GM21576 (cell line): ENCODE measurements at regions not wholly inside any gene's neighbourhood (a gene's known extent, or its start where the extent isn't known, plus 50 kb on each side); places are given as distances from the start of the nearest gene placed in this dataset.

Source experiments
- ATAC-seq: cut with Tn5 transposase; IDR thresholded peaks from one replicate; pipeline ENCODE4 v1.9.1; 2021; ENCODE audit warnings: mild to moderate bottlenecking, moderate library complexity; ENCODE audit not compliant: unreplicated experiment

DNA sequence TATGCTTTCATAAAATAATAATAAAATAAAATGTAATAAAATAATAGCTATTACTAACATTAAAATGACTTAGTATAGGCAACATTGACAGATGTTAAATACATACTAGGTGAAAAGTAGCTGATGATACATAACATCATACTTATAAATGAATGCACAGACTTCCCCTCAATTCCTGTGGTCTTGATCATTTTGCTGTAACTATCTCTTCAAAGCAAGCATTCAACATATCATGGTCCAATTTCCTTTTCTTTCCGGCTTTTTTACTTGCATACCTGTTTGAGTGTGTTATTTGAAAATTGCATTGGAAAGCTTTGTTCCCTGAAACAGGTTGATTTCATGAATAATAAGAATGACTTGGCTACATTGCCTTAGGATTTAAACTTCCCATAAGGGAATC is 309.3 kb downstream of the HDGFL1 start:
- ATAC-seq: no peak

DNA sequence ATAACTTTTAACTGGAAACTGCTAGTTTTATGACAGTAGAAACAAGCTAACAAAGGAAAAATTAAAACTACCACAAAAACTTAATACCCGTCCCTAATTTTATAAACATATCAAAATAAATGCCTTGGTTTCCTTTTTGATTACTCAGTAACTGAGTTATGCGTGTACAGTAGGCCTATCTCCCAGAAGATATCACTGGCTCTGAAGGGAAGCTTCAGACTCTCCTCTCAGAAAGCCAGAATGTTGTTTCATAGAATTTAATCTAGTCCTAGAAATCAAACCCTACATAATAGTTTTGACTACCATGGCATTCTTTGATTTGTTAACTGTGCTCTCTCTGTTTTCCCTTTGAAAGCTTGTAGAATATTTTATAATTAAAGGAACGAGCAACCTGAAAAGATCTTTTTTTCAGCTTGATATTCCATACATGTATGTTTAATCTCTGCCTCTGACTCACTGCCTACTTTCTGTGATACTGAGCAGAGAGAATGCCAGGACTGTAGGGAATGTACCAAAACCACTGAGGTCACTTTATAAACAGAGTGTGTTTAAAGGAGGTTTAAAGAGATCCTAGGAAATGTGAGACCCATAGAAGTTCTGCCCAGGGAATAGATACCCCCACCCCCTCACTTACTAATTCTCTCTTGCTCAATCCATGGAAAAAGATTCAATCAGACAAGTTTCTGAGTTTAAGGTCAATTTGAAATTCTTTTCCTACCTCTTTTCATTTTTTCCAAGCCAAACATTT is 311.5 kb downstream of the HDGFL1 start:
- ATAC-seq: no peak

DNA sequence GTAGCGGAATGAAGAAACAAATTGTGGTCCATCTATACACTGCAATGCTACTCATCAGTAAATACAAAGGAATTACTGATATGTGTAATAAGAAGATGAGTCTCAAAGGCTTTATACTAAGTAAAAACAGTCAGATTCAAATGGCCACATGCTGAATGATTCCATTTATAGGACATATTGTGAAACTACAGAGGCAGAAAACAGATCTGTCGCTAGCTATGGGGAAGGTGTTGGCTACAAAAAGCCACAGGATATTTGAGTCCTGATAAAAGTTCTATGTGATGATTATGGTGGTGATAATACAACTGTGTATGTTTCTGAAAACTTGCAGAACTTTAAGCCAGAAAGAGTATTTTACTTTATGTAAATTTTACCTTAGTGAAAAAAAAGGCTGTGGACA is 313.2 kb downstream of the HDGFL1 start:
- ATAC-seq: no peak

DNA sequence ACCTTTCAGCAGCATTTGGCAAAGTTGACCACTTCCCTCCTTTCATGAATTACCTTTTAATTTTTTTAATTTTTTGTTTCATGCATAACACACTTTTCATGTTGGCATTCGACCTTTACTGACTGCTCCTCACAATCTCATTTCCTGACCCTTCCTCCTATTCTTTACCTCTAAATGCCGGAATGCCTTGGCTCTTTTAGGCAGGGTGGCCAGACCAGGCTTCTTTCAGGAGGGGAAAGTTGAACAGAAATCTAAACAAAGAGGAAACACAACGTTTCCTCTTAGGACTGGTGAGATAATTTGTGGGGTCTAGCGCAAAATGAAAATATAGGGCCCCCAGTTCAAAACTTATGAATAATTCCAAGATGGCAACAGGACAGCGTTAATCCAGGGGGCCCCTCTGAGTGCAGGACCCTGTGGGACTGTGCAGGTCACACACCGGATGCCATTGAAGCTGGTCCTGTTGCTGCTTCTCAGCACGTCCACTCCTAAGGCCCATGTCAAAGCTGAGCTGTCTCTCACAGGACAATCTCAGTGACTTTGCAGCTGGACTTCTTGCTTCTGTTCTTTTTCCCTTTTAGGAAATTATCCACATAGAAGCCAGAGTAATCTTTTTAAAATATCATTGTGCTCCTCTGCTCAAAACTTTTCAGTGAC is 313.8 kb downstream of the HDGFL1 start:
- ATAC-seq: no peak

DNA sequence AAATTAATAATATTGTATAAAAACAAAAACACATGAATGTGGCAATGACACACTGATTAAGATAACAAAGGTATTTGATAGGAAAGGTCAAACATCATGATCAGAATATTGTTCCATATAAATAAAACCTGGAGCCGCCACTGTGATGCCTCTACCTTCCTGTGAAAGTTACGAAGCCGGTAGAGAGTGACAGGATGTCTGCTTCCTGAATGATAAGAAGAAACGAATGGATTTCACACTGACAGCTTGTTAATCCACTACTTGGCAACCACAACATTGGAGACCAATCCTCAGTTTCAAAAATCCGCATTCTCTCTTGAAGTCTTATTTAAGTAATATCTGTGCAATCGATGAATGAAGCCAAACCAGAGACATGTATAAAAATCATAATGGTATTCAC is 315.1 kb downstream of the HDGFL1 start:
- ATAC-seq: no peak

DNA sequence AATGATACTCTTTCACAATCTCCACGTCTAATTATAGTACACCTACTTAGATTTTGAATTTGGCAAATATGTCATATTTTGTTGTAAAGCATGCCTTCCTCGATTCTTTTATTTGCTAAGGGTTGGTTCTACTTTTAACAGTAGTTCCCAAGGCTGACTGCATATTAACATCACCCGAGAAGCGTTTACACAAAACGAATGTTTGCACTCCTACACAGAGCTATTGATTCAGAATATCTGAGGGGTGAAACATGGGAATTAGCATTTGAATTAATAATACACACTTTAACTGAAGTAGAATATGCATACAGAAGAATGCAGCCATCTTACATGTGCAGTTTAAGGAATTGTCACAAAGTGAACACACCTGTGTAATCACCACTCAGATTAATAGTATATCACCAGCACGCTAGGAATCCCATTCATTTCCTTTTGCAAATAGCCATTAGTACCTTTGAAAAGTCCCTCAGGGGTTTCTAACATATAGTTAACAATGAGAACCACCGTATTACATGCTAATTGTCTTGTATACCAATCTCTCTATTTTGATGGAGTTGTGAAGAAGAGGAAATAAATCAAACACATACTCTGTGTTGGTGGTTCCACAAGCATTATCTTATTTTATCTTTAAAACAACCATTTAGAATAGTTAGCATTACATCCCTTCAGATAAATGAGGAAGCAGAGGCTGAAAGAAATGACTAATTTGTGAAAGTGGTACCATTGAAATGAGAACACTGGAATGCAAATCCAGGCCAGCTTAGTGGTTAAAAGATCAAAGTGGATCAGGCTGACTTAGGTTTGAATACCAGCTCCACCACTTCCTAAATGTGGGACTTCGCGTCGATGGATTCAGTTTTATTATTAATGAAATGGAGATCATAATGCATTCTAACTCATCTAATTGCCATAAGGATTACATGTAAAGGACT is 317.6 kb downstream of the HDGFL1 start:
- no peak for ATAC-seq

DNA sequence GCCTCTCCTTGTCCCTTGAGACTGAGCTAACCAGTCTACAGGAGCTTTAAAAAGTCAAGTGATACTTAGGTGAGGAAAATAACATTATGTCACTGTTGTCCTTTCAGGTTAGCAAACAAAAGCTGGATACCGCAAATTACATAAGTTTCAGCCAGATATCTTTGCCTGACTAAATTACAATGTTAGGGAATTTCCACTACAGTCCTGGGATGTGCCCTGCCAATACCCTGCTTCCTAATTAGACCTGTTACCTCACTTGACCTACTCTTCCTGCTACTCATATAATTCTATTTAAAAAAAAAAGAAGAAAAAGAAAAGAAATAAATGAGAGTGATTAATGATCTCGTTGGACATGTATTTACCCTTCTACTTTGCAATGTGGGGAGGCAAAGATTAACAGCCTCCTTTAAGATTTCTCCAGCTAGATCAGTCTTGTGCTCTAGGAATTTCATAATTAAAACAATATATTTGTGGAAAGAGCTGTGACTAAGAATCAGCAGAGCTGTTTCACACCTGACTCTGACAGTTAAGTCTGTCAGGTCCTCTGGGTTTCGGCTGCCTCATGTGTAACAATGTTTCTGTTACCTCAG is 318.9 kb downstream of the HDGFL1 start:
- ATAC-seq: no peak

DNA sequence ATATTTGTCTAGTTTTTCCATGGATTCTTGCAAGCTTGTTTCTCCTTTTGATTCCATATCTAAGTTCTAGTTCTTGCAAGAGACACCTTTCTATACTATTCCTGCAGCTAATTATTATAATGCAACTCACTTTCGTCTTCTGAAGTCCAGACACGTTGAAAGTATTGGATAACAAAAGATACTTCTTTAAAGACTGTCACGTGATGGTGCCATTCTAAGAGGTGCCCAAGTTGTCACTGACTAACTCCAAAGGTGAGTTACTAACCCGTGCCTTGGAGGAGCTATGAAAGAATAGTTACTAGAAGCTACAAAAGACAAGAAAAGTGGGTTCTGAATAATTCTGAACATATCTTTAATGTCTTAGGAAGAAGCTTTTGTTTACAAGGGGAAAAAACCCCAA is 322.6 kb downstream of the HDGFL1 start:
- ATAC-seq: no peak

DNA sequence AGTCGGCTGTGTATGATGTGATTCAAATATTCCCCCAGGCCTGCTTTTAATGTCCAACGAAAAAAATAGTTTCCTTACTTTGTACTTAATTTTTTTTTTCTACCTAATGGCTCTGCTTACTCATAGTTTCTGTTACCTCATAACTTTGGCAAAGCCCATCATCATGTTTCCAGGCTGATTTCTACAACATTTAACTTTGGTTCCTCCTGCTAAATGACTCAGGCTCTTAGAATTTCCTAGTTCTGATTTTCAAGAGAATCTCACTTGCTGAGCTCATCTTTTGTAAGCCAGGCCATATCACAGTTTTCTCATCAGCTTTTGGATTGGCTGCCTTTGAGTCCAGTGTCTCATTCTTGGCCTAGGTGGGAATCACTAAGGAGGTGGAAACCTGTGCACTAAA is 323.1 kb downstream of the HDGFL1 start:
- no peak for ATAC-seq

DNA sequence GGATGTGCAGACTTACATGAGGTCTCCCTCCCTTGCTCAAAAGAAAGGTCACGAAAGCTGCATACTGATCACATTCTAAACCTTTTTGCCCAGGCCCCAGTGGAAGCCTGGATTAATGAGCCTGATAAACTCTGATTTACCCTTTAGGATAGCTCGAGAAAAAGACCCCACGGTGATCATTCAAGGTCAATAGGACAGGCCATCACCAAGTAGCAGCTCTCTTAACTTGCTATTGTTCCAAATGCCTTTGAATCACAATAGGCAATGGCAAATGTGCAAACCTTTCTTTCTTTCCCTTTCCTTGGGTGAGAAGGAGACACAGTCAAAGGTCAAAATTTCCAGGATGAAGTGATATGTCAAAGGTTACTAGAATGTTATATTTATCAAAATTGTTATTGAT is 327.3 kb downstream of the HDGFL1 start:
- ATAC-seq: no peak

DNA sequence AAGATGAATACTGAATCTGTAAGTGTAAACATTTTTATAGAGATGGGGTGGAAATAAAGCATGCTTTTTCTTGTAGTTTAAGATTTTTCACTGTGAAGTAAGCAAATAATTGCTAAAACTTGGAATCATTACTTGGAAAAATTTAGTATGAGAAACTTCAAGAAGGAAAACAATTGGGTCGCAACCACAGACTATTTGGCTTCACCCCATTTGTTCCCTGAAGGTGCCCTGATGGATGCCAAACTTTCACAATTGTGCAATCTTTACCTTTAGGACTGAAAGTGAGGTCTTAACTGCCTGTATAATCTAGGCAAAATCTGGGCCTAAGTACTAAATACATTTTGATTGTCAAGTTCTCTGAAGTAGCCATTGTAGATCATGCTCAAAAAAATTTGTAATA is 330.1 kb downstream of the HDGFL1 start:
- no peak for ATAC-seq

DNA sequence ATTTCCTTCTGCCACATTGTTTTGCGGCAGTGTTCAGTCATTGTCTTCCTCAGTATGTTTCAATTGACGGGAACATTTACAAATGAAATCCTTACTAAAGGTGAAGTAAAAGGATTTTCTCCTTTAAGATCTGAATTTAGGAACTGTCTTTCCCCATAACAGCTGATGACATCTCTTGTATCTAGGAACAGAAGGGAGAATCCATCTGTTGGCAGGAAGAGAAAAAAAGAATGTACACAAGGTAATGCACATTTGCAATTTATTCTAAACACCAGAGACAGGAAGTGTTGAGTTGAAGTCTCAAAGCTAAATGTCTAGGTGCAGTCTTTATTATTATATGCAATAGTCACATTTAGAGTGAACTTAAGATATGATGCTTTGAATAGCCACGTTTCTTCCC is 334.5 kb downstream of the HDGFL1 start:
- no peak for ATAC-seq

DNA sequence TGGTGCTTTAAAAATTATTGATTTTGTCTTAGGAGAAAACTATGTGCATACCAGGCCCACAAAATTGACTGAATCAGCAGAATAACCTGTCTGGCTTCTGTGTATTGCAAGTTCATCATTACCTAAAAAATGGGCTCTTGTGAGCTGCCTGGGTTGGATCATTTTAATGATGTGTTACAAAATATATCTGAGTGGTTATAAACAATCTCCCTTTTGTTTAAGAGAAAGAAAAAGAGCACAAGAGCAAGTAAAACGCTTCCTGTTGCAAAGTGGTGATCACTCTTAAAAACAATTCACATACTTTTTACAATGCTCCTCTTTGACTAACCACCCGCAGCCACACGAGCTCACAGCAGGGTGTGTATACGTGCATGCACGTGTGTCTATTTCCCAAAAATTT is 335.1 kb downstream of the HDGFL1 start:
- no peak for ATAC-seq

DNA sequence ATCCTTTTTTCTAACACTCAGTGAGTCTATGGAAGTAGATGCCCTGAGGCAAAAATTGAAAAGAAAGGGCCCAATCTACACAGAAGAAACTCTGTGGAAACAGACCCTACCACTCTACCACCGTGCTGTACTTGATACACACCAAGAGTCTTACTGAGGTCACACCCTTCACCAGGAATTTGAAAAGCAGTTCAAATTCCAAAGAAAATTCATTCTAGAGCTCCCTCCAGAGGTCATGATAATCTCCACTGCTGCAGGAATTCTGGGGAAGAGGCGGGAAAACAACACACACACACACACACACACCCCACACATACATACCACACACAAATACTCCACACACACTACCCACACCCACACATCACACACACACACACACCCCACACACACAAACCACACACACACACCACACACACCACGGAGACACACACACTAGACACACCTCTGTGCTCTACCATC is 336.8 kb downstream of the HDGFL1 start:
- ATAC-seq: no peak

DNA sequence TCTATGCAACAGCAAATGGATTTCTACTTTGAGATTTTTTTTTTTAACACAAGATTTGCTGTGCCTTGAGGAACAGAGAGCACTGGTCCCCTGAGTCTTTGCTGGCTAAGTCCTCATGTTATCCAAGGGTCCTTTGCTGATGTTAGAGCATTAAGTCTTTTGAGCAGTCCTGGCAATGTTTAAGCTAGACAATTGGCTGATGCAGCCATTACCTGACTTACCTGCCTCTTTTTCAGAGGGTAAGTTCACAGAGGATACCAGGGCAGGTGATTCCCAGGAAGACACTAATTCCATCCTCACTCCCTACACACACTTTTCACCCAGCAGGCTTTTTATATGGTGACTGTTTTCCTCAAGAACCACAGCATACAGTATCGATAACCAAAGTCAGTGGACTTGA is 337.7 kb downstream of the HDGFL1 start:
- ATAC-seq: no peak

DNA sequence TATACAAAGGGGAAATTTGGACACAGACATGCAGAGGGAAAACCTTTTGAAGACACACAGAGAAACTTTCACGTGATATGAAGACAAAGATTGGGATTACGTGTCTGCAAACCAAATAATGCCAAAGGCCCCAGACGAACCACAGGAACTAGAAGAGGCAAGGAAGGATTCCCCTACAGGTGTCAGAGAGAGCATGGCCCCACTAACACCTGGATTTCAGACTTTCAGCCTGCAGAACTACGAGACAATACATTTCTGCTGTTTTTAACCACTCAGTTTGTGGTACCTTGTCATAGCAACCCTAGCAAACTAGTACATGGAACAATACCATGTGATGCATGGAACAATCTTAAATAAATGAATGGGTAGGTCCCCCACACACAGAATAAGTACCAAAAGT is 341.0 kb downstream of the HDGFL1 start:
- no peak for ATAC-seq

DNA sequence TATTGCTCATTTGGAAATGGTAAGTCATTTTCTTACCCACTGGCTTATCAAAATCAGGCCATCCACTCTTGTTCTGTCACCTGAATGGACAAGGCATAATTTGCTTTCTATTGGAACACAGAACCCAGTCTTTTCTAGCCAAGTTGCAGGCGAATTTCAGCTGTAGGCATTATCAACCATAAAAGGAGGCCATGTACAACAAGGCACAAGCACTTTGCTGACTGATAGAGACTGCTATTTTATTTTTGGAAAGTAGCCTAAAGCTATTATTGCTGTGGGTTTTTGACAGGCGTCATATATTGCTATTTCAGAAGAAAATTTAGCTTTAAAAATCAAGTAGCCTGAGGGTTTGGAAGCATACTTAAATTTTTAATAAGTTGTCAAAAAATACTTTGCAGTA is 344.2 kb downstream of the HDGFL1 start:
- no peak for ATAC-seq

DNA sequence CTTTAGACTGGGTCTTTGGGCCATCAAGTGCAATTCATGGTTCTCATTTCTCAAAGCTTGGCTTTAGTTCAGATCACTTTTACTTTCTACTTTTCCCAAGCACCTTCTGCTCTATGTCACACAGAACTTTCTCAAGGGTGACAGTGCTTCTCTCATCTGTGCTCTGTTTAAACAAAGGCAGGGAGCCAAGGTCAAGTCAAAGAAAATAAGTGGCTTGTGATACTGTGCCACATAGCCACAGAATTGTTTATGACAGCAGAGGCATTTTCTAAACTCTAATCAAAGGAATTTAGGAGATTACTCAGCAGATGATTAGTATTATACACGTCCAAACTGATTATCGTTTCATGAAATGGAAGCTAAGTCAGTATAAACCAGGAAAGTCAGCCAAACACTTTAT is 348.0 kb downstream of the HDGFL1 start:
- ATAC-seq: no peak

DNA sequence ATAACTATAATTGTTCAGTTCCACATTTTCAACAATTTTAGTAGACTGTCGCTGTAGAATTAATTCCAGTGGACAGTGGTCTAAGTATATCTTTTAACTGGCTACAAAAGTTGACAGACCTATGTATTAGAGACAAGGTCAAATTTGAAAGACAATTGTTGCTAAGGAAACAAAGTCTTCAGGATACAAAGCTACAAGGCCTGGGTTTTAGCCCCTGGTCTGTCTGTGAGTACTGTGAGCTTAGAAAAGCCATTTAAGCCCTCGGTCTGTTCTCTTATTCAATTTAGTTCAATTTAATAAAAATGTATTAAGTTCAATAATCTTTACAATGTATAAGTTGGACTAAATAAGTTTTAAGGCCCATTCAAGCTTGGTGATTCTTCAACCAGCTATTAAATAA is 352.5 kb downstream of the HDGFL1 start:
- no peak for ATAC-seq

DNA sequence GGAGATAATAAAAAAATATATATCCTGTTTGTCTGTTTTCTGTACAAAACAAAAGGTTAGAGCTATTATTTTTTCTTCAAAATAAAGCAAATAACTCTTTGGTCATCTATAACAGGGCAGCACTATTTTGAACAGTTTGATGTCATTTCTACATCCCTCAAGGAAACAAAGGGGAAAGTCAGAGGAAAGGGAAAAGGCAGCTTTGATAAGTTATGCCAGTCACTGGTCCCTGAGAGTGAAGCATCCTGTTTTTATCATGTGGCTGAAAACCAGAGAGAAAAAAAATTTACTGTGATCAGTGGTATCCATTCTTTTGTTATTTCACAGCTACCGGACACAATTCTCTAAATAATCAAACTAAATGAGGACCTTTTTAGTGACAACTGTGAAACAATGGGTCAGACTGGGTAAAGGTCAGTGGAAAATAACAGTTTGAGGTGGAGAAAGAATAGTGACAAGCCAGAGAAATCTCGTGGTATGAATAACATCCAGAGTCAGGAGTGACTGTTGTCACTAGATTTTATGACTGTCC is 356.0 kb downstream of the HDGFL1 start:
- no peak for ATAC-seq
